GM12878 (cell line): ENCODE measurements at regions not wholly inside any gene's neighbourhood (a gene's known extent, or its start where the extent isn't known, plus 50 kb on each side); places are given as distances from the start of the nearest gene placed in this dataset.

Experiments used
- CTCF ChIP-seq, 3 experiments: IDR thresholded peaks in 2 of 3; conservative IDR thresholded peaks in 1 of 3; 2 replicates each; pipeline ENCODE4 v1.5.1; 2011; ENCODE audit warnings: low read depth in 3 of 3, low read length in 3 of 3, mild to moderate bottlenecking in 3 of 3, control low read depth in 2 of 3, moderate library complexity in 2 of 3, inconsistent platforms in 1 of 3, mixed read lengths in 1 of 3; ENCODE audit not compliant: control insufficient read depth in 2 of 3, insufficient read depth in 1 of 3; ENCODE audit errors: extremely low read depth in 1 of 3
- EED ChIP-seq: sonication (generic); IDR thresholded peaks from 2 replicates; pipeline ENCODE4 v1.6.1; 2016; ENCODE audit warnings: antibody characterized with exemption, low read depth
- GABPA ChIP-seq: IDR thresholded peaks from 2 replicates; pipeline ENCODE4 v1.6.1; 2014; ENCODE audit warnings: antibody characterized with exemption, low read depth, mild to moderate bottlenecking, inconsistent platforms
- HDAC6 ChIP-seq: fragments of 200-600 bp; sonication (generic); IDR thresholded peaks from one replicate; pipeline ENCODE4 v1.8.0; 2017; ENCODE audit warnings: antibody characterized with exemption; ENCODE audit not compliant: unreplicated experiment
- MXI1 ChIP-seq: fragments of 150-350 bp; IDR thresholded peaks from 2 replicates; pipeline ENCODE4 v1.6.1; 2011; ENCODE audit warnings: low read depth, mild to moderate bottlenecking, inconsistent platforms, low read length, improper control_type of control experiment
- NR2C2 ChIP-seq: IDR thresholded peaks from 2 replicates; pipeline ENCODE4 v1.6.1; 2011; ENCODE audit warnings: borderline replicate concordance, low read depth; ENCODE audit not compliant: control insufficient read depth, insufficient read length
- POLR2A ChIP-seq: IDR thresholded peaks from 2 replicates; pipeline ENCODE4 v1.6.1; 2011; ENCODE audit warnings: low read depth, mild to moderate bottlenecking, low read length
- REST ChIP-seq: IDR thresholded peaks from 2 replicates; pipeline ENCODE4 v1.6.1; 2012; ENCODE audit warnings: mild to moderate bottlenecking, low read depth, low read length
- RFX5 ChIP-seq: IDR thresholded peaks from 2 replicates; pipeline ENCODE4 v1.6.1; 2011; ENCODE audit warnings: low read depth, low read length, improper control_type of control experiment
- SIN3A ChIP-seq: IDR thresholded peaks from 2 replicates; pipeline ENCODE4 v1.6.1; 2012; ENCODE audit warnings: low read depth, low read length, improper control_type of control experiment
- SUZ12 ChIP-seq: fragments of 200-600 bp; sonication (generic); IDR thresholded peaks from one replicate; pipeline ENCODE4 v1.6.1; 2018; ENCODE audit warnings: antibody characterized with exemption, mild to moderate bottlenecking; ENCODE audit not compliant: unreplicated experiment
- TAF1 ChIP-seq: IDR thresholded peaks from 2 replicates; pipeline ENCODE4 v1.6.1; 2011; ENCODE audit warnings: mild to moderate bottlenecking, low read depth, low read length, borderline replicate concordance
- TF ChIP-seq, protein P1 (sequence below): fragments of 150-350 bp; IDR thresholded peaks from 2 replicates; pipeline ENCODE4 v1.6.1; 2016; ENCODE audit warnings: low read depth, low read length
- TF ChIP-seq, protein P2 (sequence below): IDR thresholded peaks from 2 replicates; pipeline ENCODE4 v1.6.1; 2011; ENCODE audit warnings: mild to moderate bottlenecking, low read depth, low read length, moderate library complexity; ENCODE audit not compliant: insufficient replicate concordance

DNA sequence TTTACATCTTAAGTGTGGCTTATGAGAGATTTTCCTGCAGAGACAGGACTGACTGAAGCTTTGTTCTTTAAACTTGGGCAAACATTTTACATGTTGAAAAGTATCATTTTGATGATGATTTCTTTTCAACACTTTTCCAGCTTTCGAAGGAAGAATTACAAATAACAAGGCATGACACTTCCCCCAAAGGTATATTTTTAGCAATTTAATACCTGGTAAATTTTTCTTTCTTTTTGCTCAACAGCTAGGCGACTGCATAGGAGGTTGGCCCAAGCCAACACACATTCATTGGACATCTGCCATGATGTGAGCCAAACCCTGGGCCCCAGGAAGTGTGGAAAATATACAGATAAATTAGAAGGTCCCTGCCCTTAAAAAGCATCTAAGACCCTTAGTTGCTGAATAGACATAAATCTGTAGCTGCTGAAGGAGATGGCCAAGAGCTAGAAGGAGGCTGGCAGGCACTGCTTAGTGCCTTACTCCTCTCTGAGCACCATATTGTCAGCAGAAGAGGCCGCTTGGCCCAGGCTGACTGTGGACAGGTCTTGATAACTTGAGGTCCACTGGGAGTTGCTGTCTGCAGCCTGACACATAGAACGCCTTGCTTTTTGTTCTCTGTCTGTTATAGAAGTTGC is 53.3 kb upstream of the CD44 start:
- TF ChIP-seq, protein P1, sequence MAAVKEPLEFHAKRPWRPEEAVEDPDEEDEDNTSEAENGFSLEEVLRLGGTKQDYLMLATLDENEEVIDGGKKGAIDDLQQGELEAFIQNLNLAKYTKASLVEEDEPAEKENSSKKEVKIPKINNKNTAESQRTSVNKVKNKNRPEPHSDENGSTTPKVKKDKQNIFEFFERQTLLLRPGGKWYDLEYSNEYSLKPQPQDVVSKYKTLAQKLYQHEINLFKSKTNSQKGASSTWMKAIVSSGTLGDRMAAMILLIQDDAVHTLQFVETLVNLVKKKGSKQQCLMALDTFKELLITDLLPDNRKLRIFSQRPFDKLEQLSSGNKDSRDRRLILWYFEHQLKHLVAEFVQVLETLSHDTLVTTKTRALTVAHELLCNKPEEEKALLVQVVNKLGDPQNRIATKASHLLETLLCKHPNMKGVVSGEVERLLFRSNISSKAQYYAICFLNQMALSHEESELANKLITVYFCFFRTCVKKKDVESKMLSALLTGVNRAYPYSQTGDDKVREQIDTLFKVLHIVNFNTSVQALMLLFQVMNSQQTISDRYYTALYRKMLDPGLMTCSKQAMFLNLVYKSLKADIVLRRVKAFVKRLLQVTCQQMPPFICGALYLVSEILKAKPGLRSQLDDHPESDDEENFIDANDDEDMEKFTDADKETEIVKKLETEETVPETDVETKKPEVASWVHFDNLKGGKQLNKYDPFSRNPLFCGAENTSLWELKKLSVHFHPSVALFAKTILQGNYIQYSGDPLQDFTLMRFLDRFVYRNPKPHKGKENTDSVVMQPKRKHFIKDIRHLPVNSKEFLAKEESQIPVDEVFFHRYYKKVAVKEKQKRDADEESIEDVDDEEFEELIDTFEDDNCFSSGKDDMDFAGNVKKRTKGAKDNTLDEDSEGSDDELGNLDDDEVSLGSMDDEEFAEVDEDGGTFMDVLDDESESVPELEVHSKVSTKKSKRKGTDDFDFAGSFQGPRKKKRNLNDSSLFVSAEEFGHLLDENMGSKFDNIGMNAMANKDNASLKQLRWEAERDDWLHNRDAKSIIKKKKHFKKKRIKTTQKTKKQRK, result no peak
- TF ChIP-seq RFX5 (no peak), REST (no peak), TAF1 (no peak), HDAC6 (no peak), SUZ12 (no peak), MXI1 (no peak), CTCF (IDR thresholded peaks at IDR 0.05 in 2 of 3, conservative IDR thresholded peaks at IDR 0.05 in 1 of 3; ENCODE audit: control insufficient read depth in 2 of 3, extremely low read depth in 1 of 3, insufficient read depth in 1 of 3, low read depth in 3 of 3, low read length in 3 of 3) (no peak), SIN3A (no peak), NR2C2 (no peak), EED (no peak), GABPA (no peak), POLR2A (no peak)
- TF ChIP-seq, protein P2, sequence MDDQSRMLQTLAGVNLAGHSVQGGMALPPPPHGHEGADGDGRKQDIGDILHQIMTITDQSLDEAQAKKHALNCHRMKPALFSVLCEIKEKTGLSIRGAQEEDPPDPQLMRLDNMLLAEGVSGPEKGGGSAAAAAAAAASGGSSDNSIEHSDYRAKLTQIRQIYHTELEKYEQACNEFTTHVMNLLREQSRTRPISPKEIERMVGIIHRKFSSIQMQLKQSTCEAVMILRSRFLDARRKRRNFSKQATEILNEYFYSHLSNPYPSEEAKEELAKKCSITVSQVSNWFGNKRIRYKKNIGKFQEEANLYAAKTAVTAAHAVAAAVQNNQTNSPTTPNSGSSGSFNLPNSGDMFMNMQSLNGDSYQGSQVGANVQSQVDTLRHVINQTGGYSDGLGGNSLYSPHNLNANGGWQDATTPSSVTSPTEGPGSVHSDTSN, result no peak
